HG03135 (cell line): ENCODE measurements at regions not wholly inside any gene's neighbourhood (a gene's known extent, or its start where the extent isn't known, plus 50 kb on each side); places are given as distances from the start of the nearest gene placed in this dataset.
"Not testable (repeated sequence)": the region's sequence is repeated elsewhere in the genome, so short reads cannot be mapped to it uniquely, and the experiment has no call there.

Source experiments
- ATAC-seq: cut with Tn5 transposase; IDR thresholded peaks from one replicate; pipeline ENCODE4 v1.9.1; 2021; ENCODE audit warnings: mild to moderate bottlenecking, moderate library complexity; ENCODE audit not compliant: unreplicated experiment

DNA sequence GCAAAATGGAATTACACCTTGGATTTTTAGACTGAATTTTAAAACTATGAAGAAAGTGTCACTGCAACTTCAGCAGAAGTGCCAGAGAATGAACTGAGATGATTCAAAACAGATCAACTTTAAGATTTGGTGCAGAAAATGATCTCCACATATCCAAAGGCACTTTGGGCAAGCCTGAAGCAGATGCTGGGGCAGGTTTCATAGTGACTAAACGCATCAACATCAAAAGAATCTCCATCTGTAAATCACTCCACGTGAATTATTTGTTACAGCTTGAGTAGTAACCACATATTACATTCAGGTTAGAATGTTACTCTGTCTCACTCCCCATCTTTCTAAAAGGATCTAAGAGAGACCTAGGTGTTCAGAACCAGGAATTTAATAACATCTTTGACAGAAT, 329.0 kb upstream of the ESRRG start:
- no peak for ATAC-seq

DNA sequence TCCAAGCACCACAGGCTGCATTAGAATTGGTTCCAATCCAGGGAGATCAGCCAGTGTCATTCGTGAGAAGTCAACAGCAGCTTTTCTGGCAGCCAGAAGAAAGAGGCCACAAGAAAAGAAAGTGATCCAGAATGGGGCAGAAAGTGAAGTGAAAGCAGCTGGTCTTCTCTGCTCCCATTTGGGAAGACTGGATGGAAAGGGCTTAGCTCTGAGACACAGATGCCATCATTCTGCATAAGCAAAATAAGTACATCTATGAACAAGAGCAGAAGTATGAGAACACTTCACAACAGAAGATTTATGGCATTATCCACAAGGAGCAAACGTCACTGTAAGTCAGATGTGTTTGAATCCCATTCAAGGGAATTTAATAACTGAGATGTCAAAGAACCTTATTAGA, 326.5 kb upstream of the ESRRG start:
- ATAC-seq = no peak

DNA sequence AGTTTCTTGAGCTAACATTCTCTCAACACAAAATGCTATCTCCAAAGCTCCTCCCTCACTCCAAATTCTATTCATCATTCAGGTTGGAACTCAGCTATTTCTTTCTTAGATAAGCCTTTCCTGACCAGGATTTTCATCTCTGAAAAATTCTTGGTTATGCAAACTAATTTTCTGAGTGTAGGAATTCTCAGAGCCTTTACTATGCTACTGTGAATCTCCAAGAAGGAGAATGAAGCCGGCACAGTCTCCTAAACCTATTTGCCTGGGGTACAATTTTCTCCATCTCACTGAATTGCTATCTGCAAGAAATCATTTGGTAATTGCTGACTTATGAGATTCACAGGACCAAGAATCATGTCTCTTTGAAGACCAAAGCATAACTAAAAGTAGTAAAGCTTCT, 325.9 kb upstream of the ESRRG start:
- no peak for ATAC-seq

DNA sequence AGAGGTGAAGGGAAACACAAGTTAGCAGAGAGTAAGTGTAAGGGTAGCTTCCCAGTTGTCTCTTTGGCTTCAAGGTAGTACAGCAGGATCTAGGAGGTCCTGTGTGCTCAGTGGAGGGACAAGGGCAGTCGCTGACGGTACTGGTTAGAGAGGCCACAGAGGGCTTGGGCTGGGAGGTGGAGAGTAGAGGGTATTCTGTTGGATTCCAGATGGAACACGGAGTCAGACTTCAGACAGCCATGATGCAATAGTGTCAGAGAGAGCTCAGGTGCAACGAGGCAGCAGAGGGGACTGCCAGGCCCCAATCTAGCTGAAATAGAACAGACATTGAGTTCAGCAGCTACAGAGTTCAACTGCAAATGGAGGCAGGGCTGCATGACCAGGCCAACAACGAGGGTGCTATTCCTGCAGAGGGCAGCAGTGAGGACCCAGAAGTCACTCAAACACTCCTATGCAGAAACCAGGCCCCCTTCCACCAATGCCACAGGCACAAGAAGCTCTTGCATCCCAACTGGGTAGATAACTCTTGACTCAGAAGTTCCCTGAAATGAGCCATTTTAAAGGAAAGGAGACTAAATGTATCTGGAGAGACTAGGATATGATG, 325.0 kb upstream of the ESRRG start:
- ATAC-seq = peak; percentile 59

DNA sequence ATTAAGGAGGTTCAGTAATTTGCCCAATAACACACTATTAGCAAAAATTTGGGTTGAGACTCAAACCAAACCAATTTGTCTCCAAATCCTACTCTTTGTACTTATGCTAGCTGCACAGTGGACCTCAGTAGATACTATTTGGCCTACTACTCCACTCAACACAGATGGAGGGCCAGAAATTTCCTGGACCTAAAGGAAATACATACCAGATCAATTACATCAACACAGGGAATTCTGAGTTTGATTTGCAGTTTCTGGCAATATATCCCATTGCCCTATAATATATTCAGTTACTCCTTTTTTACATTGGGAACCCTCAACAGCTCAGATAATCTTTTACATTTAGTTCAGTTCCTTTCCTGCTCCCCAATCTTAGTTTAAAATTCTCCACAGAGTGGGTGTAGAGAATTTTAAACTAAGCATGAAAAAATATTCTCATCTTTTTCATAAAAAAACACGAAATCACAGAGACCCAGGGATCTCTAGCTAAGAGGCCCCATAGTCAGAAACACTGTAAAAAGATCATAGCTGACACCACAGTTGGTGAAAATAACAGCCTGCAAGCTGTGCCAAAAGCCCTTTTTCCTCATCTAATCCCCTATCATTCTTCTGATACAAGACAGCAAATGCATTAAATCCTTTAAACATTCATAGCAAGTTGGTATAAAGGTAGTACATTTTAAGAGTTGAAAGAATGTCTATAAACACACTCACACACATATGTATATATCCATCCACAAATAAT, 317.7 kb upstream of the ESRRG start:
- no peak for ATAC-seq

DNA sequence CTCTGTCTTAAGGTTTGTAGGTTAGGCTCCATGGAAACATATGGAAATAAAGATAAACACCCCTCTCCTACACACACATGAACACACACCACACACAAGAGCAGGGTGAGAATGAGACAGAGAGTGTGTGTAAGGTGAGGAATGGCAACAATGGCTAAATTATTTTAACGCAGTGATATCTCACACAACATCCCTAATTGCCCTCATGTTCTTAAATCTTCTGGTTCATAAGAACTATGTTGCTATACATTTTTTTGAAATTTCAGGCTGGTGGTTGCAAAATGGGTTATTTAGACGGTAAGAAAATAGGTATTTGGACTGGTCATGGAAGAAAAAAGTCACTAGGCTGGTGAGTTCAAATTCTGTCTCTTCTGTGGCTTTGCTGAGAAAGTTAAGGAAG, 316.7 kb upstream of the ESRRG start:
- no peak for ATAC-seq

DNA sequence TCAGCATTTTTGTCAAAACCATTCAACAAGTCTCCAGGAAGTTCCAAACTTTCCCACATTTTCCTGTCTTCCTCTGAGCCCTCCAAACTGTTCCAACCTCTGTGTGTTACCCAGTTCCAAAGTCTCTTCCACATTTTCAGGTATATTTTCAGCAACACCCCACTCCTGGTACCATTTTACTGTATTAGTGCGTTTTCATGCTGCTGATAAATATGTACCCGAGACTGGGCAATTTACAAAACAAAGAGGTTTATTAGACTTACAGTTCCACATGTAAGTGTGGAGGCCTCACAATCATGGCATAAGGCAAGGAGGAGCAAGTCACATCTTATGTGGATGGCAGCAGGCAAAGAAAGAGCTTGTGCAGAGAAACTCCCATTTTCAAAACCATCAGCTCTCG, 315.9 kb upstream of the ESRRG start:
- ATAC-seq = not testable (repeated sequence)

DNA sequence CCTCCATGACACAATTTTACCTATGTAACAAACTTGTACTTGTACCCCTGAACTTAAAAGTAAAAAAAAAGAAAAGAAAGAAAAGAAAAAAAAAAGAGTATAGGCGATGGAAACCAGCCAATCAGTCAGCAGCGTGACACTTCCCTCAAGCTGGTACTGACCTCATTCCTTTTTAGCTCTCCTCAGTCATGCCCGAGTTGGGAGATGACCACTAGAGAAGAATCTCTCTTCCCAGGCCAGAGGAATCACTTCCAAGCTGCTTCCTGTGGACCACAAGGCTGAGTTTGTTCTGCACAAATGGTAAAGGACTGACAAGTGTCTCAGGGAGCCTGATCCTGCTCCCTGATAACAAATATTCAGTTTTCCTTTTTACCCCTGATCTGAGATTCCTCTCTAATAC, 313.5 kb upstream of the ESRRG start:
- ATAC-seq = no peak

DNA sequence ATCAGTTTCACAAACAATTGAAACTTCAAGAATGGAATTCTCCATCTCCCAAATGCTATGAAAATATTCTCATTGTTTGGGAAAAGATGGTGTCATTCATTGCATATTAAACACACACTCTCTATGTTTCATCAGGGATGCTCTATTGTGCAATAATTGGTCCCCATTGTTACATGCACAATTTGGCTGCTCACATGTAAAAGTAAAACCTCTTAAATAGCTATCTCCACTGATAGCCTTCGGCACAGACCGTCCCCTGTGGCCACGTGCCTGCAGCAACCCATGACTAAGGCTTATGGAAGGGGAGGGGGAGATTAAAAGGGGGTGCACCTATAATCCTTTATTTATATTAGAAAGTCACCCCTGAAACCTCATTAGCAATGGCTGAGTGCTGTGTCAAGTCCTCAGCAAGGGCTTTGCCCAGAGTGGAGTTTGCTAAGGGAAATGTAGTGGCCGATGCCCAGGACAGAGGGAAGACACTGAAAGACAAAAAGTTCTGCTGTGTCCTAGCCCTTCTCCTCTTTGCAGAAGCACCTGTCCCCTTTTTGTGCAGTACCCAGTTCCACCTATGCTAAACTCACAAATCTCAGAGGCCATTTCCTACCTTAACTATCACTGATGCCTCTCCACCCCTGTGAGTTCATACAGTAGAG, 309.6 kb upstream of the ESRRG start:
- ATAC-seq = no peak

DNA sequence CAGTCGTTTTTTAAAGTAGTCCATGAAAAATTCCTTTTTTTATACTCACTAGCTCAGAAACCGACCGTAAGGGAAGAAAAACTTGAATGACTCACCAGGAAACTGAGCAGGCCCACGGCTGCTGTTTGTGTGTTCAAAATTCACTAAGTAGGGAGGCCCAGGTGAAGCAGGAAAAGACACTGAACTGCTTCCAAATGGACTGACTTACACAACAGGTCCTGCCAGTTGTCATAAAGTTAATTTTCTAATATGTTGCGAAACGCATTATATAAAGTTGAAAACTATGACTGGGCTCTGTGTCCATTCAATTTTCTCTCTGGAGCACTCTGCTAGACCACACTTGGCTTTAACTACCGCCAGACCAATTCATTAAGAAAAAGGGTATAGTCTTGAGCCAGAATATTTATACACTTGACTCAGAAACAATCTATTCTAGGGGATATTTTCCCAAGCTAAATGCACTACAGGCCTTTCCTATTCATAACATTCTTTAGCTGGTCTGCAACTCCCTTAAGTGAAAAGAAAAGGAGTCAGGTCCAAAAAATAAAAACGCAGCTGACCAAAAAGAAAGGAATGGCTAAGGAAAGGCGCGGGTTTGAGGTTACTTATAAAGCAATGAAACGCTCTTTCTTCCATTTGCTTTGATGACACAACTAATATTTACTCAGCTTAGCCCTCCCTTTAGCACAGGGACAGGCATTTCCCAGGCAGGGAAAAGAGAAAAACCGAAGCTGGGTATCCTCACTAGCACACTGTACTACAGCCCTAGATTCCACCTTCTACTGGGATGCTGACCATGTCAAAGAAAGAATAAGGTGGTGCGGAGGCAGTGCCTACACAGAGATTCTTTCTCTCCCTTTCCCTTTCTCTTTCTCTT, 306.3 kb upstream of the ESRRG start:
- no peak for ATAC-seq

DNA sequence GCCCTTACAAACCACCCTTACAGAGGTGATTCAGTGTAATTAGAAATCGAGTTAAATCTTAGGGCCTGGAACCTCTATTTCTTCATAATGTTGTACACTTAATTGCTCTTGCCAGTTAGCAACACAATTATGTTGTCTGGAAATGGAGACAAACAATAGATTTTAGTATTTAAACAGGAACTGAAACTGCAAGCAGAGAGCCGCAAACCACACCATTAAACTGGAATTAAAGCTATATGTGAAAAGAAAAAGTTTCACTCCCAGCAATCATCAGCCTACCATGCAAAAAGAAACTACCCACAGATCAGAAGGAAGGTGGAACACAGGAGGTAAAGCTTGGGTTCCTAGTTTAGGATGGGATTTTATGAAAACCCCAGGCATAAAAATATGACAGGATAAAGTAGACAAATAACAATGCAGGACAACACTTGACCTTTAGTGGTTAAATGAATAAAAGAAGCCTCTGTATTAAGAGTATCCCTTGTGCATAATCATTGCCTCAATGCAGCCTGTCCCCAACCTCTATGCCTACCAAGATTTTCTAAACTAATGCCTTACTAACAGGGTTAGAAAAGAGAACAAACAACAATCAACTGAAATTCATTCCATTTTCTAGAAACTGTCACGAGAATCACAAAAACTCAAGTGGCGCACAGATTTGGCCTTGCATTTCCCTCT, 304.3 kb upstream of the ESRRG start:
- ATAC-seq = peak; percentile 97

DNA sequence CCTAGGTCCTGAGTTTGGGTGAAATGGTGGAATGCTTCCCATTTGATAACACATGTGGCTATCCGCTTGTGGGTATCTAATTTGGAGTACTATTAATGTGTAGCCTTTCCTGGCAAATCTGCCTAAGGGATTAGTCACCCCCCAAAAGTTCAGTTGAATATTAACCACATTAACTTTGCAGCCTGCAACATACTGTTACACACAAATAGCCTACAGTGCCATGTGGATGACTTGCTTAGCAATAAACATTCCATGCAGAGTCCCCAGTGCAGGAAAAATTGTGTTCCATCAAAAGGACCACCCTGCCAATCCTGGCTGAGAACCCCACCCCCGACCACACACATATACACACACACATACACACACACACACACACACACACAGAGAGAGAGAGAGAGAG, 303.3 kb upstream of the ESRRG start:
- ATAC-seq = no peak

DNA sequence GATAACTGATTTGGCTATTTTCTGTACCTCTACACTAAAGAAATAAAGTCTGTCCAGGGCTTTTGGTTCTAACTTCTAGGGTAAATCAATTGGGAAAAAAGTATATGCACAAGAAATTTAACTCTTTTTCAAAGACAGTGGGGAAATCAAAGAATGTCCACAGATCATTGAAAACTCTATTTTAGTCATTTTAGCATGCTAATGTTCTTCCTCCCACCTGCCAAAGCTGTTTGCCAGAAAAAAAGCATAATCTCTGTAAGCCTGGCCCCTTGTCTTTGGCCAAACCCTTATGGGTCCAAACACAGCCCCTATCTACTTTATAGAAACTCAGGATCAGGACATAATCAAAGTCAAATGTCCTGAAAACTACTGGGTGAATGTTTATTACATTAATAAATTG, 302.2 kb upstream of the ESRRG start:
- ATAC-seq = no peak

DNA sequence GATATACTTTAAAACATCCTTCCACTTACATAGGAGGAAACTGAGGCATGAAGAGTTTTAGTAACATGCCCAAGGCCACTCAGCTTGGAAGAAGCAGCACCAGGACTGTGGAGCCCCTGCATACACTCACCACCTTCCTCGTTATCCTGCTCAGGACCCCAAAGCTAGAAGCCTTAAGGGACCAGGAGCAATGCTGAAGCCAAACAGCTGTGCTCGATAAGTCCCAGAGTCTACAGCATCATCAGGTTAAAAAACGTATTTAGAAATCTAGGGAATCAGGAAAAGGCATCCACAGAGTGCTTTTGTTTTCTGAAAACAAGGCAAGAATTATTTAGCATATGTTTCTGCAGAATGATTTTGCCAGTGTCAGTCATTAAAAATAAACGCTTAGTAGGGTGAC, 301.7 kb upstream of the ESRRG start:
- ATAC-seq = no peak

DNA sequence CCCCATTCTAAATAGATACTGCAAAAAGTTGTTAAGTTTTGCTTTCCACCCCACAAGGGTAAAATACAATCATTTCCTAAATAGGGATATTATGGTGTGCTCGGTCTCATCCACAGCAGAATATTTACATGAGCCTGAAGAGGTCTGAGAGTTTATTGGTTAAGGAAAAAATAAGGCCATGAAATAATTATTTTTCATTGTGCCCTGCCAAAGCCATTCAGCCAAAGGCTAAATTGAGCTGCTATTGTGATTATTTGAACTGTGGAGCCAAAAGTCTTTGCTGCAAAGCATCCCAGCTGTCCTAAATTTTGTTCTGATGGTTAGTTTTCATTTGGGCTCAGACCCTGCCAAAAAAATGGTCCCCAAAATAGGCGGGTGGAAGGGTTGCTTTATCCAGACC, 298.7 kb upstream of the ESRRG start:
- ATAC-seq = no peak

DNA sequence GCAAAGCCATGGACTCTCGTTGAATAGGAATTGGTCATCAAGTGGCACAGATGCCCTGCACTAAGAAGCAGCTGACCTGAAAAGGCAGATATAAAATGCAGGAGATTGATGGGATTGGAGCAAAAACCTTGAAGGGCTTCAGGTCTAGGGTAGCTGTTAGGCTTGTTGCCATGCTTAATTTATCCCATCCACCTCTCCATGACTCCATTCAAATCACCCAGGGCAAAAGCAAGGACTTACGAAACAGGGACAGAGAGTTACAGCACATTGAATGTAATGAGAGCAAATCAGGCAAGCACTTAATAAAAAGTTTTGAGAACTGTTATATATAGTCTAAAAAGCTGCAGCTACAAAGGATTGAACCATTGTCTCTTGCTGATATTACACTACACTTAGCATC, 298.2 kb upstream of the ESRRG start:
- ATAC-seq = no peak

DNA sequence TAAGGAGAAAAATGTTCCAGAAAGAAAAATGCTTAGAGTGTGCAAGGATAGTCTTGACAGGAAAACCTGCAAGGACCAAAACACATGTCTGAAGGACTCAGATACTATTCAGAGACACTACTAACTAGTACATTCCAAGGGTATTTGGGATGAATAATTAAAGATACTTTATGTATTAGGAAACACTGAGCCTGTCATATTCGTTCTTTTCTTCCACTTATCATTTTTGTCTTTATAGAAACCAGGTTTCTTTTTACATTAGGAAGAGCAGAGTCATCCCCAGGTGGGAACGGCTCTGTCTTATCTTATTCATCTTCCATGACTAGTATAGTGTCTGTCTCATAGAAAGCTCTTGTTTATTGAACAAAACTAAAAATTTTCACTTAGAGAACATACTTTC, 296.2 kb upstream of the ESRRG start:
- ATAC-seq = no peak

DNA sequence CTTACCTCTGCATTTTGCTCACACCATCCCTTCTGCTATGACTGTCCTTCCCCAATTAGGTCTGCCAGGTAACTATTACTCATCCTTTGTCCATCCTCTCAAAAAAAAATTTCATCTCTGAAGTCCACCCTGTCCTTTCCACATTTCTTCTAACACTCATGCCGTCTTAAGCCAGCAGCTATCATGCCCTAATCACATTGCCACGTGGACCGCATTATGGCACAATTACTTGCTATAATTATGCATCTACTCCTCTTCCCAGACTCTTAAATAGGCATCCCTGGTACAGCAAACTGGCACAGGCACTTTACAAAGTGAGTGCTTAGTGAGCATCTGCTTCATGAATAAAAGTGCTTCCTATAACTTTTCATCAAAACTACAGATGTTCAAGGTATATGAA, 295.4 kb upstream of the ESRRG start:
- ATAC-seq = no peak

DNA sequence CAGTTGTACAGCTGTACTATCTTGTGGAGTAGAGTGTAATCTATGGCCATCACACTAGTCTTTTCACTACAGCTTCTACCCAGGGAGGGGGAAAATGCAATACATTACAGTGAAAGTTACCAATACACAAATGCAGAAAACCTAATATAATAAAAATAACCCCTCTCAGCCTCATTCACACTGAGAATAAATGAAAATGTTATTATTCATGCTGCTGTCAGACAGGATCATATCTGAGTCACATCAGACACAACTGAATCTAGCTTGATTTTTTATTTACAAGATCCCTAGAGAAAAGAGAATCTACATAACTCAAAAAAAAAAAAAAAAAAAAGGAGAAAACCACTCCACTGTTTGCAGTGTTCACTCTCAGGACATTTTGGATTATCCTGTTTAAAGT, 293.9 kb upstream of the ESRRG start:
- no peak for ATAC-seq

DNA sequence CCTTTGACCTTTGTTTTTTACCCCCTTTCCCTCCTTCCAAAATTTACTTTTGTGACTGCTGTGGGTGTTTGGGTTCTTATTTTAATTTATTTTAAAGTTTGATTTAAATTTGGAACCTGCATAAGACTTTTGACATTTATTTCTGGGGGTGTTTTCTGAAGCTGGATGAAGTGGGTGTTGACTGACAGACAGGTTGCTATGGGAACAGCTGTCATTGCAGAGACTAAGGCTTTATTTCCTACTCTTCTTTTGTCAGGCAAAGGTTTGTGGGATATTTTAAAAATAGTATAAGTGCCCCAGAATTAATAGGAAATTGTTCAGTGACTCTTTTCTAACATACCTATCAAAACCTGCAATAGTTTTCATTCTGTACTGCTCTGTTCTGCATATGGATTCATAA, 290.8 kb upstream of the ESRRG start:
- ATAC-seq = no peak

DNA sequence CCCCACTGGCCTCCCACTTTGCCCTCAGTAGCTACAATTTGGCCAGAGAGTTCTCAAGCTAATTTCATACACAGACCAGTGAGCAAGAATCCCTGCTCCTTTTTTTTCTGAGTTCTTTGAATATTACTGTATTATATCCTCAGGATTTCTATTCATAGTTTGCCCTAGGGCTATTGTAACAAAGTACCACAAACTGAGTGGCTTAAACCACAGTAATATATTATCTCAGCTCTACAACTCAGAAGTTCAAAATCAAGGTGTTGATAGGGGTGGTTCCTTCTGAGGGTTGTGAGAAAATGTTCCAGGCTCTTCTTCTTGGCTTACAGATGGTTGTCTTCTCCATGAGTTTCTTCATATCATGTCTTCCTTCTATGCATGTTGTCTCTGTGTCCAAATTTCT, 289.4 kb upstream of the ESRRG start:
- ATAC-seq = no peak
